Epithelial cell of prostate (primary cell): ENCODE measurements at regions not wholly inside any gene's neighbourhood (a gene's known extent, or its start where the extent isn't known, plus 50 kb on each side); places are given as distances from the start of the nearest gene placed in this dataset.
"Not testable (repeated sequence)": the region's sequence is repeated elsewhere in the genome, so short reads cannot be mapped to it uniquely, and the experiment has no call there.

ENCODE experiments used
- DNase-seq: peaks from one replicate; pipeline ENCODE4 v3.0.0-alpha.2; 2011; ENCODE audit warnings: low read depth, low spot score
- H3K27ac ChIP-seq: fragments of 450-650 bp; 2 replicates; pipeline ENCODE4 v1.5.1; 2017; ENCODE audit warnings: mild to moderate bottlenecking

GRCh38 chr1:5738911-5739462 lies 253.2 kb downstream of the NPHP4 start:
- DNase-seq = no peak
- H3K27ac ChIP-seq = no peak overlapping the region

GRCh38 chr1:5737081-5737480 lies 255.1 kb downstream of the NPHP4 start:
- H3K27ac ChIP-seq = no peak overlapping the region
- no peak for DNase-seq

DNA sequence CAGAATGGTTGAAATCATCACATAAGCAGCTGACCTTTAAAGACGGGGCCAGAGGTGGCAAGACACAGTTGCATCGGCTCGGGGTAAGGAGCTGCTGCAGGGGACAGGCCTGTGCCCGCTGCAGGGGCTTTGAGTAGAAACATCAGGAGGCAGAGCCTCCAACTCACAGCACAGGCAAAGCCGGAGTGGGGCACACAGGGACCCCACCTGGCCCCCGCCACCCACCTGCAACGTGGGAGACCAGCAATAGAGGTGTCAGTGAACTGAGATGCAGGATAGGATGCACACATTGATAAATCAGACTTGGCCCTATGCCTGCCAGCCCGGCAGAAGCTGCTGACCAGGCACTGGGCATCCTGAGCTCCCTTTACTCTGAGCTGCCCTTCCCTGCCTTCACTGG lies 257.2 kb downstream of the NPHP4 start:
- H3K27ac ChIP-seq = no peak overlapping the region
- DNase-seq = no peak

- H3K27ac ChIP-seq = no peak overlapping the region
- DNase-seq = no peak
Observed at GRCh38 chr1:5734414-5734813, 257.8 kb downstream of the NPHP4 start.

DNA sequence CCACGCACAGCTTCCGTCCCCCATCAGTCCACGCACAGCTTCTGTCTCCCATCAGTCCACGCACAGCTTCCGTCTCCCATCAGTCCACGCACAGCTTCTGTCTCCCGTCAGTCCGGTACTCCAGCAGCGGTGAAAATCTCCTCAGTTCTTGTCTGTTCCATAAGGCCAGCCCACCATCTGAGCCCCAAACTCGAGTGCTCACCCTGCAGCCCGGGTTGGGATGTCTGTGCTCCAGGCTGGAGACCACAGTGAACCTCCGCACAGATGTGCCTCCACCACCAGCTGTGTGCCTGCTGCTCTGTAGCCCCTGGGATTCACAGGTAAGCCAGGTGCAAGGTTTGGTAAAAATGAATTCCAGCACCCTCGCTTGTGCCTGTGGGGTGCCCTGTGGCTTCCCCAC lies 258.6 kb downstream of the NPHP4 start:
- no peak overlapping the region for H3K27ac ChIP-seq
- DNase-seq = no peak

DNA sequence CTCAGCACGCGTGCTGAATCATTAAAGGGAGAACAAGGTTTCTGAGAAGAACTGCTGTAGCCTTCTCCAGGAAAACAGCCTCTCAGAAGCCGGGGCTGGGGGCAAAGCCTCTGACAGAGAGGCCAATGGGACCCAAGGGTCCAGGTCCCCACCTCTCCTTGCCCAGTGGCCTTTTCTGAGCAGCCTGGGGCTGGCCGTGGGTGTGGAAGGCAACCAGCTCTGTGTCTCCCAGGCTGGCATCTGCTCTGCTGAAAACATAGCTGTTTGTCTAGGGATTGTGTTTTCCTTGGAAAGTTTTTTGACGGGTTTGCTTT lies 261.2 kb downstream of the NPHP4 start:
- DNase-seq = no peak

GRCh38 chr1:5730272-5731109 lies 261.7 kb downstream of the NPHP4 start:
- DNase-seq = no peak
- no peak overlapping the region for H3K27ac ChIP-seq

More for the DNA sequence above, 261.2 kb downstream of the NPHP4 start:
- no peak overlapping the region for H3K27ac ChIP-seq

GRCh38 chr1:5729636-5730145 lies 262.5 kb downstream of the NPHP4 start:
- H3K27ac ChIP-seq = no peak overlapping the region
- no peak for DNase-seq

DNA sequence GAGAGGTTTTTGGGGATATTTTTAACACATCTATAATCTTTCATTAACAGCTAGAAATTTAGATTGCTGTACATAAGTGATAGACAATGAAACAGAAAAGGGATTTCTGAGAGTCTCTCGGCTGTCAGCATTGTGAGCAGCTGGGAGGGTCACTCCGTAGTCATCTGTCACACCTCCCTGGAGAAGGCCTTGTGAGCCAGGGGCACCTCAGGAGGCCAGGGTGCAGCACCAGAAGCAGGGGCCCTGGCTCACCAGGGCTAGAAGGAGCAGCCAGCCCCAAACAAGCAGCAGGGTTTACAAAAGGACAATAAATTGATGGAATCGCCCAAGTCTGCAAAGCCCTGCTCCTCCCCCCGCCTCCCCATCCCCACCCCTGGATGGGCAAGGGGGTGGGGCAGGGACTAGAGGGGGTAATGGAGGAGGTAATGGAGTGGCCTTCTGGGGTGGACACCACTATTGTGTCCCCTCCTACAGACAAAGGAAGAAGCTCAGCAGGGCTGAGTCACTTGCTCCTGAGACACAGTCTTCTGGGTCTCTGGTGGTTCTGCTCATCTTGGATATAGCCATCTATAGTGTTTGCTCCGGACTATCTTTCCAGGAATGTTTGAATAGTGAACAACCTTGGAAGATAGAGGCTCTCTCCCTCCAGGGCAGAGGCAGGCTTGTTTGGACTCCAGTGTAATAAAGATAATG lies 263.4 kb downstream of the NPHP4 start:
- H3K27ac ChIP-seq = no peak overlapping the region
- no peak for DNase-seq

DNA sequence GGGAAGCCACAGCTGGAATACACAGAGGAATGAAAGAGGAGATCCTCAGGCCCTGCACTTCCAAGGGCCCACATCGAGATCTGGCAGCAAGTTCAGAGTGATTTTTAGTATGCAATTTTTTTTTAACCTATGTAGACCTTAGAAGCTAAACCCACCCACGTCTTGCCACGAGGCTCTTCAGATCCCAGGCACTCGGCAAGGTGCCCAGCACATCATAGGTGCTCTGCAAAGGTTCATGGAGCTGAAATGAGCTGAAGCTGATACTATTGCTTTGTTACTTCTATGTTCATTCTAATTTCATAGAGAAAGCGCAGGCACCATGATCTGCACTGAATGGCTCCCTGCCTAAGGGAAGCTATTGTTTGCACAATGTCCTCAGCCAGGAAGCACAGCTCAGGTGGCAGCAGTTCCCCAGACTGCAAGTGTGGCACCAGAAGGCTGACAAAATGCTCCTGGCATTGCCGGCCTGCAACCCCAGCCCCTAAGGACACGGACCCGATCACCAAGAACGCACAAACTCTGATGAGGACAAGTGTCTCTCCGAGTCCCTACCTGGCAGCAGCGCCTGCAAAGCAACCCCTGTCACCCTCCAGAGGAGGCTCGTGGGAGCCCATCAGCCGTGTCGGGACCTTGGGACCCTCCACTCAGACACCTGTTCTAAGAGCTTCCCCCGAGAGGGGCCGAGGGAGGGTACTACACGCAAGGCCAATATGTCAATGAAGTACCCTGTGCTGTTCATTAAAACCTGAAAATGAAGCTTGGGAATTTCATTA lies 264.2 kb downstream of the NPHP4 start:
- DNase-seq = no peak
- H3K27ac ChIP-seq = no peak overlapping the region

DNA sequence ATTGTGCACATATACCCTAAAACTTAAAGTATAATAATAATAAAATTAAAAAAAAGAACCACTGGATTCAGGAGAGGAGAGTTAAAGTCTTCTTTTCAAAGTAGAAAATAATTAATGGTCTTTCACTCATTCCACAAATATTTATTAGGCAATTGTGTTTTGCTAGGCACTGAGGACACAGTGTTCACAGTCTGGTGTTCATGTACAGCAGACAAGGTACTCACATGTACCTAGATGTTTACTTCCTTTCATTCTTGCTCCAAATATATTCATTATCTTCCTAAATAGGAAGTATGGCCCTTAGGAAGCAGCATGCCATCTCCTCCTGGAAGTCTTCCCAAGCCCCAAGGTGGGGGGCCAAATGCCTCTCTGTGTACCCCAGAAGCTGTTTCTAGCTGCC lies 265.0 kb downstream of the NPHP4 start:
- no peak for DNase-seq
- no peak overlapping the region for H3K27ac ChIP-seq

DNA sequence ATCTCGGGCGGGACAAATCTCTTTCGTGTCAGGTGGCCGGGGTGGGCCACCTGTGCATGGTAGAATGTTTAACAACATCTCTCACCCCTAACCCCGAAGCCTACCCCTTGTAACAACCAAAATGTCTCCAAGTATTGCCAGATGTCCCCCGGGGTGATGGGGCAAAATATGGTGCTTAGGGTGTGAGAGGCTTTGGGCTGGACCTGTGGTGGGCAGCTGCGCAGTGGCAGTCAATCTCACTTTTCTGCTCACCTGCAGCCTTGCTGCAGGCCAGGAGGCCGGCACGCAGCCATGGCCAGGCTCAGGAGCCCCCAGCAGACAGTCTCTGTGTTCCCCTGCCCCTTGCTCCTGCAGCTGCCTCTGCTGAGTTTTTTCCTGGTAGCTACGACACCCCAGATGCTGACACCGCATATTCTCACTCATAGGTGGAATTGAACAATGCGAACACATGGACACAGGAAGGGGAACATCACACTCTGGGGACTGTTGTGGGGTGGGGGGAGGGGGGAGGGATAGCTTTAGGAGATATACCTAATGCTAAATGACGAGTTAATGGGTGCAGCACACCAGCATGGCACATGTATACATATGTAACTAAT lies 265.5 kb downstream of the NPHP4 start:
- H3K27ac ChIP-seq, DNase-seq: not testable (repeated sequence)

DNA sequence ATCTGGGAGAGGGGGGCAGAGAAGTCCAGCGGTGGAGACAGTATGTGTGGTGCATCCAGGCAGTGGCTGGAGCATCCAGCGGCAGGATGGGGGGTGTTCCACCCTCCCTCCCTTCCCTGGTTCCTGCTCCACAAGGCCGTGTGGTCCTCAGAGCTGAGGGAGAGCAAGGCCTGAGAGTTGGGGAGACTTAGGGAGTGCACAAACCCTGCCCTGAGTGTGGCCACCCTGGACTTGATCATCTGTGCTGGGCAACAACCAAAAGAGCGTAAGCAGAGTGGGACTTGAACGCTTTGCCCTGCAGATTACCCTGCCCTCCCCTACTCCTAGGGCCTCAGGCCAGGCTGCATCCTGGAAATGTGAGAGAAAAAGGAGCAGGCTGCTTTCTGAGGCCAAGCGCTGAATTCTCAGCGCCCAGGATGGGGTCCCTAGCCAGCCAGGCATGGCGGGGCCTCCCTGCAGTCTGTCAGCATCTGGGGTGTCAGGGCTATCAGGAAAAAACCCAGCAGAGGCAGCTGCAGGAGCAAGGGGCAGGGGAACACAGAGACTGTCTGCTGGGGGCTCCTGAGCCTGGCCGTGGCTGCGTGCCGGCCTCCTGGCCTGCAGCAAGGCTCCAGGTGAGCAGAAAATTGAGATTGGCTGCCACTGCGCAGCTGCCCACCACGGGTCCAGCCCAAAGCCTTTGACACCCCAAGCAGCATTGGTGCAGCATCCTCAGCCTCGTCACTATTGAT lies 266.2 kb downstream of the NPHP4 start:
- no peak for DNase-seq
- H3K27ac ChIP-seq = no peak overlapping the region

DNA sequence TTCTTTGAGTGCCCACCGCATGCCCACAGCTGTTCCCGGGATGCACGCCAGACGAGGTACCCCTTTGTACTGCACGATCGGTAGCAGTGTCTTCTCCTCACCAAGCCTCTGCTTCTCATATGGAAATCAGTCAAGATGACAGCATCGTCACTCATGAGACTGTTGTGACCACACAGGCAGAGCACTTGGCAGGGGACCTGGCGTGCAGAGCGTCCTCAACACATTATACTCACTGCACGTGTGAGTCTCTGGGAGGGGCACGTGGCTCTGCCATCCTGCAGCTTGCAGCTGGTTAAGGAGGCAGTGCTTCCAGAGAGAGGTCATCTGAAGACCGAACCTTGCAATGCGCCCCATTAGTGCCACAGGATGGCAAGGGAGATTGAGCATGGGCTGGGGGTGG lies 266.8 kb downstream of the NPHP4 start:
- H3K27ac ChIP-seq = no peak overlapping the region
- DNase-seq = no peak

DNA sequence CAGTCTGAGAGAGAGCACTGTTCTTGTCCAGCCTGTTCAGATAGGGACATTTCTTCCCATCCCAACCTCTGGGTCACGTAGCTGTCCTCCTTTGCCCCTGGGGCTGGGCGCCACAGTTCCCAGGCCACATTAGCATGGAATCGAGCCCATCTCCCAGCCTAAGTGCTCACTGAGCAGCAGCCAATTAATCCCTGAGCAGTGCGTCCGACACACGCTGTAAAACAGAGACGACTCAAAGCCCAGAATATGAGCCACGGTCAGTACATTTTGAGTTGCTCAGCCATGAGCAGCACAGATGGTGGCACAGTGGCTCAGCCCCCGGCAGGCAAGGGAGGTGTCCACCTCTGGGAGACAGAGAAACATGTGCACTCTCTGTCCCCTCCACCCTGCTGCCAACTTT lies 267.4 kb downstream of the NPHP4 start:
- DNase-seq = no peak
- no peak overlapping the region for H3K27ac ChIP-seq

- no peak overlapping the region for H3K27ac ChIP-seq
- DNase-seq = no peak
Observed at GRCh38 chr1:5722635-5723164, 269.5 kb downstream of the NPHP4 start.

DNA sequence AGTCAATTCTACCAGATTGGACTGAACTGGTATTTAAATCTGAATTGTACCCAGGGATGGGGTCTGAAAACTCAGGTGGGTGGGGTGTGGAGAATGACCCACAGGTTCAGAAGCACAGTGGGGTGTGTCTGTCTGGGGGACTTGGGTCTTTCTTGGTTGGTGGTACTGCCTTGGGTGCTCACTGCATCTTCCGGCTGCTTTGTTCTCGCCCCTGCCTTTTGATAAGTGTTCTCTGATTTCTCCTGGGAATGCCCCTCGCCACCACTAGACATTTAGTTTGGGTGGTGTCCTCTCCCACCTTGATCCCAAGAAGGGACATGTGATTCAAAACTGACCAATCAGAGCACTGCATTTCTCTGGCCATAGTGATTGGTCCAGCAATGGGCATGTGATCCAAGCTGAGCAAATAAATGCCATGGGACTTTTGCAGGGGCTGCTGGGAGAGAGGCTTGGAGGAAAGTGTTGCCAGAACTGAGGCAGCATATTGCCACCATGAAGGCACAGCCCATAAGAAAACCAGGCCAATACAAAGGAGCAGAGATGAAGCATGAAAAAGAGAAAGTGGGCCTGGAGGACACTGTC lies 270.5 kb downstream of the NPHP4 start:
- peak overlapping the region; percentile 89 for H3K27ac ChIP-seq
- no peak for DNase-seq

DNA sequence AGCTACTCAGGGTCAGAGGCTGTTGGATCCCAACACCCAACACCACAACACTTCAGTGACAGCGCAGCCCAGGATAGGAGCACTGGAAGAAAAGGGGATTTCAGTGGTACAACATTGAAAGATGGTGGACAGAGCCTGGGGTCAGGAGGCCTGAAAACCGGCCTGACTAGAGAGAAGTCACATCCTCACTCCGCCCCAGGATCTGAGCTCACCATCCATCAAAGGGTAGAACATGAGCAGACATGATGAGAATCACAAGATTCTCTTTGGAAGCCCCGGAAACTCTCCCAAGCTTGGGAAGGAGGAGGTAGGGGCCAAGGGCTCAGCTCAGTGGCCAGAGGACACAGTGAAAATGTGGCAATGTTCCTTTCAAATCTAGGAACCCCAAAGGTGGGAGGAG lies 271.3 kb downstream of the NPHP4 start:
- peak overlapping the region; percentile 89 for H3K27ac ChIP-seq
- no peak for DNase-seq

- peak overlapping the region; percentile 89 for H3K27ac ChIP-seq
- peak; percentile 37 for DNase-seq
Observed at GRCh38 chr1:5720484-5720883, 271.7 kb downstream of the NPHP4 start.
